Memory B cell (primary cell): ENCODE measurements at regions not wholly inside any gene's neighbourhood (a gene's known extent, or its start where the extent isn't known, plus 50 kb on each side); places are given as distances from the start of the nearest gene placed in this dataset.

ENCODE experiments used
- ATAC-seq: fragments of 150-1000 bp; cut with Tn5 transposase; 2 replicates; pipeline ENCODE4 v1.10.0; 2021; ENCODE audit warnings: low read depth, mild to moderate bottlenecking, moderate library complexity
- DNase-seq, 2 donors: peaks; one replicate each; pipeline ENCODE4 v3.0.0; 2022; ENCODE audit warnings: low spot score in 2 of 2
- H3K27ac Mint-ChIP-seq: one replicate; pipeline ENCODE4 v1.8.0; 2022; ENCODE audit warnings: mild to moderate bottlenecking, moderate library complexity, mixed read lengths
- H3K27me3 Mint-ChIP-seq: one replicate; pipeline ENCODE4 v1.8.0; 2022; ENCODE audit warnings: mixed read lengths
- H3K36me3 Mint-ChIP-seq: one replicate; pipeline ENCODE4 v1.8.0; 2022; ENCODE audit warnings: mild to moderate bottlenecking, mixed read lengths
- H3K4me1 Mint-ChIP-seq: one replicate; pipeline ENCODE4 v1.8.0; 2022; ENCODE audit warnings: mixed read lengths
- H3K4me3 Mint-ChIP-seq: one replicate; pipeline ENCODE4 v1.8.0; 2022; ENCODE audit warnings: mild to moderate bottlenecking, moderate library complexity, mixed read lengths
- H3K9me3 Mint-ChIP-seq: one replicate; pipeline ENCODE4 v1.8.0; 2022; ENCODE audit warnings: mixed read lengths

DNA sequence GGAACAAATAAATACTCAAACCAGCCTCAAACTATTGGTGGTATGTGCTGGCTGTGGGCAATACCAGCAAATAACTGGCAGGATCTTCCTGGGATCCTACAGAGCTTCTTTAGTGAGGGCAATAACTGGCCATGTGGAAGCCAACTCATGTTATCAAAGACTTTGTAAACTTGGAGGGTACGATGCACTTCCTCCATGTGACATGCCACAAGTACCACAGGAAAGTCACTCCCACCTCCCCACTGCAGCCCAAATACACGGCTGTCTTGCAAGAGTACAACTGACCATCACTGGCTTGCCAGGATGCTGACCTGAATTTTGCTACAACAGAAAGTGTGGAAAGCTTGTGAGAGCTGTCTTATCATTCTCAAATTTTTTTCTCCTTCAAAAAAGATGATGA lies 93.3 kb upstream of the MAML3 start:
- ATAC-seq (no peak), DNase-seq (no peak)
- H3K36me3 Mint-ChIP-seq = no peaks in the 10 kb centered on the region
- no peaks in the 10 kb centered on the region for H3K9me3 Mint-ChIP-seq
- H3K4me3 Mint-ChIP-seq = no peak overlapping the region
- peaks cover 19% of the 10 kb centered on the region for H3K4me1 Mint-ChIP-seq
- no peak overlapping the region for H3K27ac Mint-ChIP-seq
- H3K27me3 Mint-ChIP-seq = peaks cover 8% of the 10 kb centered on the region

DNA sequence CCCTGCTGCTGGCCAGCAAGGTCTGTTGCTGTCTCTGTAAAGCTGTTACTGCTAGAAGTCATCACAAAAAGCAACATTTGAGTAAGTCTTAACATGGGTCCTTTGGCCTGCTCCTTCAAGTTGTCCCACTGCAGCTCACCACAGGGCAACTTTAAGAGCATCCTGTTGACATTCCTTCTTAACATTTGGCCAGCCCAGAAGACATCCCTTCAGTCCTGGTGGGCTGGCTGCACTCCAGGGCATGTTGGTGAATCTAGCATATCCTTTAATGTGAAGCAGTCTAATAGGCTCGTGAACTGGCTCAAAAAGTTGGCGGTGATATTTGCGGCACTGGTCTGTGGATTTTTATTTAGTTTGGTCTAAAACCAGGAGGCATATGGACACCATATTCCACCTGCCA lies 92.2 kb upstream of the MAML3 start:
- no peak overlapping the region for H3K27ac Mint-ChIP-seq
- H3K27me3 Mint-ChIP-seq = peaks cover 3% of the 10 kb centered on the region
- peaks cover 18% of the 10 kb centered on the region for H3K4me1 Mint-ChIP-seq
- no peaks in the 10 kb centered on the region for H3K36me3 Mint-ChIP-seq
- ATAC-seq (no peak), DNase-seq (no peak)
- H3K4me3 Mint-ChIP-seq = no peak overlapping the region
- H3K9me3 Mint-ChIP-seq = no peaks in the 10 kb centered on the region

DNA sequence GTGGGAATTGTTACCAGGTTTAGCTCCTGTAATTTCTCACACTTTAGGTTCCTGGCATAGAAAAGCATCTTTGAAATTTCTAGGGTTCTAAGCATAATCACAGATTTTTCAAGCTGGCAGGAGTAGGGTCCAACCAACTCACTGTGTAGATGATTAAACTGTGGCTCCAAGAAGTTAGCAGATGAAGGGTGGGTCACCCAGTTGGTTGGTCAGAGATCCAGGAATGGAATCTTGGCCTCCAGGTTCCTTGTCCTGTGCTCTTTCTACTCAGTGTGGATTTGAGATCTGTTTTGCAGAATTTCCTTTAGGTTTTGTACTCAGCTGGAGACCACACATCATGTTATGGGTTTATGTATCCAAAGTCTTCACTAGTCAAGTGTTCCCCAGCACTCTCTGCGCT lies 90.3 kb upstream of the MAML3 start:
- Mint-ChIP-seq H3K36me3 (no peaks in the 10 kb centered on the region), H3K27ac (peak overlapping the region; percentile 67), H3K4me3 (no peak overlapping the region), H3K27me3 (peaks cover 5% of the 10 kb centered on the region), H3K4me1 (peaks cover 18% of the 10 kb centered on the region), H3K9me3 (no peaks in the 10 kb centered on the region)
- DNase-seq = no peak
- ATAC-seq = no peak

DNA sequence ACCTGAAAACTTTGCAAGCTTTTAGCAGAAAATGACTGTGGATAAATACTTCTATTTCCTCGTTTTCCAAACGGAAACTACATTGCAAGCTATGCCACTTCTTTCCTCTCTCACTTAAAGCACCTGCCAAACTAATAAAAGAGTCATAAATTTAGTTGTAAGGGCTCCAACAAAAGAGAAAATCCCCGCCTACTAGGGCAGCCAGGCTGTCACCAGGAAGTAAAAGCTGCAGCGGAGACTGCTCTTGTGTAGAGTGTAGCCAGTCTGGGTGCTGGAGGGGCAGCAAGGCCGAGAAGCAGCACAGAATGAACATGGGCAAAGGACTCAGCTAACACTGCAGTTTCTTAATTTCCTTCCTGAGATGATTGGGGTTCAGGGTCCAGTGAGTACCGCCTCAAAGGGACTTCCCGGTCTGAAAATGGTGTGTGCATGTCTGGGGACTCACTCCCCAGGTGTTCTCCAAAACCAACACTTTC lies 89.3 kb upstream of the MAML3 start:
- ATAC-seq (peak; percentile 77), DNase-seq (peak in 1 of 2 donors; percentile 29)
- Mint-ChIP-seq H3K4me1 (peaks cover 18% of the 10 kb centered on the region), H3K27me3 (peaks cover 5% of the 10 kb centered on the region), H3K4me3 (peak overlapping the region; percentile 69), H3K9me3 (no peaks in the 10 kb centered on the region), H3K27ac (no peak overlapping the region), H3K36me3 (no peaks in the 10 kb centered on the region)

DNA sequence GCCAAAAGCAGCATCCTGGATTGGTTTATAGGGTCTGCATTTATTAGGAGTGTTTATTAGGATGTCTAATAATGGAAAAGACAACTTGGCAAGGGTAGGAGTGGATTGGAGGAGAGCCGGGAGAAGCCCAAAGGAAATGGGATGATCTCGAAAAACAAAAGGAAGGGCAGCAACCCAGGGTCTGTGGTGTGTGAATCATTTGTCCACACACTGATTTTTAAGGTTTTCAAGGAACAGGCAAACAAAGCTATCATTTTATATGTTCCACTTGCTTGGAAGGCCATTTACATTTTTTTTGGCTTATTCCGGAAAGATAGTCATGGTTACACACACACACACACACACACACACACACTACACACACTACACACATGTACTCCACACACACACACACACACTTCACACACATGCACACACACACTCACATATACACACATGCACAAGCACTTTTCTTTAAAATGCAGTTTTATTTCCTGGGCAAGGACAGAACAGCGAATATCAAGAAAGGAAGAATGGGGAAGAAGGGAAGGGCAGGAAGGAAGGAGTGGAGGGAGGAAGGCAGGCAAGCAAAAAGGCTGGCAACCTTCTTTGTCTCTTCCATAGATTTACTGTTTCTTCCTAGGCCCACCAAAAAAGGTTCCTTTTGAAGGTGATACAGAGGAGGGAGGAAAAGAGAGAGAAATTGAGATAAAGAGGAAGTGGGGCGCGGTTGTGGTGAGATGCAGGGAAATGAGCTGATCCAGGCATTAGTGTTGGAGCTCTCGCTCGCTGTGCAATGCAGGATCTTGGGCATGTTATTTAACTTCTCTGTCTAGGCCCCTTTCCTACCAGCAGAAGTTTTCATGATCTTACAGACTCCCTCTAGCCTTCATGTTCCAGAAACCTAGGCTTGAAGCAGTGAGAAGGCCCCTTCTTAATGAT lies 88.6 kb upstream of the MAML3 start:
- ATAC-seq = peak; percentile 77
- H3K4me3 Mint-ChIP-seq = peak overlapping the region; percentile 69
- H3K27me3 Mint-ChIP-seq = peaks cover 9% of the 10 kb centered on the region
- no peak for DNase-seq
- peaks cover 19% of the 10 kb centered on the region for H3K4me1 Mint-ChIP-seq
- no peak overlapping the region for H3K27ac Mint-ChIP-seq
- H3K9me3 Mint-ChIP-seq = no peaks in the 10 kb centered on the region
- H3K36me3 Mint-ChIP-seq = no peaks in the 10 kb centered on the region

DNA sequence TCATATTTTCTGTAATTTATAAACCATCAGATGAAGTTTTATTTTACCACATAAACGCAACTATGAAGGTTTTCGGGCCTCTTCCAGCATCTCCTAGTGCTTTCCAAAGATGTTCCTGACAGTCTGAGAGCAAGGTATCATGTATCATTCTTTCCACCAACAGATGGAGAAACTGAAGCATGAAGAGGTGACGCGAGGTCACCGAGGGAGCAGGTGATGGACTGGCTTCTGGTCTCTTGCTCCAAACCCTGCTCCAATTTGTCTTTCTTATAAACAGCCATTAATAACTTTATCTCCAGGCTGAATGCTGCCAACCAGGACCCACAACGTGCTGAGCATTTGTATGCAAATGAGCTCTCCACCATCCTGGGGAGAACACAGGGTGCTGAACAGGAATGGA lies 86.3 kb upstream of the MAML3 start:
- no peaks in the 10 kb centered on the region for H3K9me3 Mint-ChIP-seq
- DNase-seq (no peak), ATAC-seq (no peak)
- no peaks in the 10 kb centered on the region for H3K36me3 Mint-ChIP-seq
- H3K4me1 Mint-ChIP-seq = peaks cover 20% of the 10 kb centered on the region
- H3K27me3 Mint-ChIP-seq = peaks cover 16% of the 10 kb centered on the region
- H3K27ac Mint-ChIP-seq = no peak overlapping the region
- H3K4me3 Mint-ChIP-seq = no peak overlapping the region

DNA sequence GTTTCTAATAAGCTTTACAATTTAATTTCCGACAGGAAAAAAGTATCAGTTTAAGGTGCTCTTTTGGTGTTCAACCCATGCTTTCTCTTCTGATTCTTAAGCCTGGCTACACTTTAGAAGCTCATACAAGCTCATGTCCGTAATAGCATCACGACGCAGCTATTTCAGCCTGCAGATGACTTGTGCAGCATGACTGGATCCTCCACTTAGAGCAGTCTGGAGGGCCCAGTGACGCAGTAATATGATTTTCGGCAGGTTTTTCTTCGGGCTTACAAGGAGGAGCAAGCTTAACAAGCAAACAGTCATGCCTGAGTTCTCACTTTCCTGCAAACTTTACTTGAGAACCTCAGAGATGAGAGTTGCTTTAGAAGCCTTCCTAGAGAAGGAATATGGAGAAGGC lies 85.3 kb upstream of the MAML3 start:
- H3K9me3 Mint-ChIP-seq = no peaks in the 10 kb centered on the region
- ATAC-seq = no peak
- H3K36me3 Mint-ChIP-seq = no peaks in the 10 kb centered on the region
- no peak for DNase-seq
- H3K27ac Mint-ChIP-seq = no peak overlapping the region
- peaks cover 19% of the 10 kb centered on the region for H3K27me3 Mint-ChIP-seq
- peaks cover 24% of the 10 kb centered on the region for H3K4me1 Mint-ChIP-seq
- no peak overlapping the region for H3K4me3 Mint-ChIP-seq

DNA sequence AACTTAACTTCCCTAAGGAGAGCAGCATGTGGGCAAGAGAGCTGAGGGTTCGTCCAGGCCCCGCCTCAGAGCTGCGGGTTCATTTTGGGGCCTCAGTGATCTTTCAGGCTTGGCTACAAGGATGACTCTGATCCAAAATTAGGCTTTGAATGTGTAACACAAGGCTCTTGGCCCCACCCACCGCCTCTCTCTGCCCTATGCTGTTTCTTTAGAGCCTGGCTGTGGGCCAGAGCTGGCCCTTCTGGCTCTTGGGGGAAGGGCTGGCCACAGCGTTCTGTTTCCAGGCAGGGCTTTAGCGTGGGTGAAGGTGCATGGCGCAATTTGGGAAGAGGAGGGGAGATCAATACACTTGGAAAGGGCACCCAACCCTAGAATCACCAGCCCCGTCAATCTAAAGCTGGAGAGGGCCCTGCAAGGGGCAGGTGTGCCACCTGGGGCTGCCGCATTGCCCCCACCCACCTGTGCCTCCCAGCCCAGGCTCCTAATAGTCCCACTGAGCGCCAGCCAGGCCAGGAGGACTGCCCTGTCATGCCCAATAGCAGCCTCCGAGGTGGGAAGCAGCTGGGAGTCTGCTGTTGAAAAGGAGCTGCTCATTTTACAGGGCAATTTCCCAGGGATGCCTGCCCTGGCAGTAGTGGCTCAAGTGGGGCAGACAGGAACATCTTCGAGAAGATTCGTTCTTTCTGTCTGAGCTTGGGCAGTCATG lies 84.5 kb upstream of the MAML3 start:
- peaks cover 19% of the 10 kb centered on the region for H3K27me3 Mint-ChIP-seq

DNA sequence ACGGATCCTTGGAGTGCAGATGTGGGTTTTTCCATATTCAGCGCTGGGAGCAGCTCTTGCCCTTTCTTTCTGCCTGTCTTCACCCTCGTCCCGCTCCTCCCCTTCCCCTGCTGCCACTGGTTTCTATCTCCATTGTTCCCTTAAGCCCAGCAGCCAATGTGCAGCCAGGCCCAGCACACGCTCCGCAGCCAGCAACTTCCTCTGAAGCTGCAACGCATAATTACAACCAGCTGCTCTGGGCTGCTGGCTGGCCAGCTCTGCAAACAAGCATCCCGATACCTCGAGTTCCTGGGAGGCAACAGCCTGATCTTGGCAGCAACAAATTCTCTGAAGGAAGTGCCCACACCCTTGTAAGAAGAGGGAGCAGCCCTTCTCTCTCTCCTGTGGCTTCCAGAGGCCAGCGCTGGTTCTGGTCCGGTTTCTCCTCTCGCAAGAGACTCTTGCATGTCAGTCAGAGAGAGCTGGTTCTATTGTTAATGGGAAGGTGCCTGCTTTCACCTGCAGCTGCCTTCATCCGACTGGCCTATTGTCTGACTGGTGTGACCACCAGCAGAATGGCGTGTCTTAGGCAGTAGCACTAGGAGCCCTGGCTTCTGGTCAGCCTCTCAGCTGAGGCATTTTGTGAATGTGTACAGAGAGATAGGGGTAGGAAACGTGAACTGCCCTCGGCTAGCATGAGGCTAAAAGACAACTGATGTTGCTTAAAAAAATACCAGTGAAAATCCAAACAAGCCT lies 83.8 kb upstream of the MAML3 start:
- Mint-ChIP-seq H3K4me1 (peaks cover 12% of the 10 kb centered on the region), H3K36me3 (no peaks in the 10 kb centered on the region), H3K9me3 (no peaks in the 10 kb centered on the region), H3K27me3 (peaks cover 19% of the 10 kb centered on the region), H3K27ac (no peak overlapping the region), H3K4me3 (no peak overlapping the region)
- no peak for ATAC-seq
- DNase-seq = no peak

More for the DNA sequence above, 84.5 kb upstream of the MAML3 start:
- Mint-ChIP-seq H3K36me3 (no peaks in the 10 kb centered on the region), H3K9me3 (no peaks in the 10 kb centered on the region), H3K27ac (no peak overlapping the region), H3K4me1 (peaks cover 18% of the 10 kb centered on the region), H3K4me3 (no peak overlapping the region)
- ATAC-seq (no peak), DNase-seq (no peak)

DNA sequence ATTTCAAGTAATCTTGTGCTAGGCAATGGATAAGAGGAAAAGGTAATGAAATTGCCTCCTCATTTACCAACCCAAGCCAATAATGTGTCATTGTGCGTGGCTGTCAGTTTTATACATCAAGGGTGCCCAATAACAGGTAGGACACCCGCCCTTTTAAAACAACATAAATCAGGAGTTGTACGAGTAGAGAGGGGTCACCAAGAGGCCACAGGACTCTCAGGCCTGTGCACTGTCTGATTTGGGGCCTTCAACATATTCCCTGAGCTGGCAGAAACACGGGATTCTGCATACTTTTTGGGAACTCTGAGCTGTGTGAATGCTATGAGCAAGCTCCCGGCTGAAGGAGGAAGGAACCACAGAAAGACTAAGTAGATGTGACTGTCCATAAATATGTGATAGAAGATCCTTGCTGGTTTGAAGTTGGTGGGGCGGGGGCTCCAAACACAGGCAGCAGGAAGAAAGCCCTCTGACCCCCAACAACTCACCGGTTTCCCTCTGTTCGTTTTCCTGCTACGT lies 82.7 kb upstream of the MAML3 start:
- no peak overlapping the region for H3K27ac Mint-ChIP-seq
- H3K36me3 Mint-ChIP-seq = no peaks in the 10 kb centered on the region
- H3K4me3 Mint-ChIP-seq = no peak overlapping the region
- no peak for DNase-seq
- H3K9me3 Mint-ChIP-seq = no peaks in the 10 kb centered on the region
- ATAC-seq = no peak
- peaks cover 6% of the 10 kb centered on the region for H3K4me1 Mint-ChIP-seq
- H3K27me3 Mint-ChIP-seq = peaks cover 21% of the 10 kb centered on the region

DNA sequence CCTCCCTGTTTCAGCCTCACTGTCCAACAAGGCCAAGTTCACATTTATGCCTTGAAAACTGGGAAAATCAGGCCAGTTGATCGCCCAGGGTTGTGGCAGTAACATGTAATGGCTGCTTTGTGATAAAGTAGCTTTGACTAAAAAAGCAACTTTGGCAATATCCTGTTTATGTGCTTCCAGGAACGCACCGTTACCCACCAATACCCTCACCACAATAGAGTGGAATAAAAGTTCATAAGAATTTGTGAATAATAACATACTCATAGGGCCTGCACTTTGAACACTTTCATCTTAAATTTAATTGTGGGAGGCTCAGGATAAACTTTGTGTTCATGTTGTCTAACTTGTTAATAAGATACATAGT lies 80.7 kb upstream of the MAML3 start:
- Mint-ChIP-seq H3K27me3 (peaks cover 23% of the 10 kb centered on the region), H3K4me3 (no peak overlapping the region), H3K9me3 (no peaks in the 10 kb centered on the region), H3K36me3 (no peaks in the 10 kb centered on the region), H3K4me1 (peaks cover 6% of the 10 kb centered on the region), H3K27ac (no peak overlapping the region)
- no peak for DNase-seq
- no peak for ATAC-seq

DNA sequence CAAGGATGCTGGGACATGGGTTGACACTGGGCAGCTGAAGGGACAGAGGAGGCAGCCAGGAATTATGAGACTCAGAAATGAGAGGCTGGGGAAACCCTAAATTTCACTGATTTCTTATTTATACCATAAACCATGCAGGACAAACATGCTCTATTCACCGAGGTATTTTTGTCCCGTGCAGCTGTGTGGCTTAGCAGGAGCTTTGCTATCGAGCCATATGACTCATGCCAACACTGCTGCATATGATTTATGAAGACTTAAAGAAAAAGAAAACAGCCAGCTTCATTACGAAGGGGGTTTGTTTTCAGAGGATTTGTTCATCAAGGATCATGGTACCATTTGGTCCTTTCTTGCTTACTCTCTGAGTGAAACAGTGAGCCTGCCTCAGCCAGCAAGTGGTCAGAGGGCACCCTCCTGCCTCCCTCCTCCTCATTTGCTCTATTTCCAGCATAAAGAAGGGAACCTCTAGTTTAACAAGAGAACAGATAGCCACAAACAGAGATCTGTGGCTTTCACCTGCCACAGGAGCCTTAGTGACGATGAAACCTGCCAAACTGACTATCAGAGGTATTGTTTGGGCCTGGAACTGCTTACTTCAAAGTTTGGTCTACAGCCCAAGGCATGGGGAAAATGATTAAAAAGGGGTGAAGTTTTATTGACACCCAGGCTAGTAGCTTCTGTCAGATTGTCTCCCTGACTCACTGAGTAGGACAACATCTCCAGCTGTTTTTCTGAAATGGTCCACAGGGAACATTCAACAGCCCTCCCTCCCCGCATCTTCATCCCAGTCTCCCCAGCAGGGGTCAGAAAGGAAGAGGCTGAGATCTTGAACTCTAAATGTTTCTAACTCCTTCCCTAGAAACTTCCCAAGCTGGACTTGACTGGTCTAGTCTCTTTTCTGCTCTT lies 80.1 kb upstream of the MAML3 start:
- no peak overlapping the region for H3K27ac Mint-ChIP-seq
- H3K36me3 Mint-ChIP-seq = no peaks in the 10 kb centered on the region
- peaks cover 6% of the 10 kb centered on the region for H3K4me1 Mint-ChIP-seq
- no peak overlapping the region for H3K4me3 Mint-ChIP-seq
- H3K9me3 Mint-ChIP-seq = no peaks in the 10 kb centered on the region
- H3K27me3 Mint-ChIP-seq = peaks cover 19% of the 10 kb centered on the region
- ATAC-seq (no peak), DNase-seq (no peak)

DNA sequence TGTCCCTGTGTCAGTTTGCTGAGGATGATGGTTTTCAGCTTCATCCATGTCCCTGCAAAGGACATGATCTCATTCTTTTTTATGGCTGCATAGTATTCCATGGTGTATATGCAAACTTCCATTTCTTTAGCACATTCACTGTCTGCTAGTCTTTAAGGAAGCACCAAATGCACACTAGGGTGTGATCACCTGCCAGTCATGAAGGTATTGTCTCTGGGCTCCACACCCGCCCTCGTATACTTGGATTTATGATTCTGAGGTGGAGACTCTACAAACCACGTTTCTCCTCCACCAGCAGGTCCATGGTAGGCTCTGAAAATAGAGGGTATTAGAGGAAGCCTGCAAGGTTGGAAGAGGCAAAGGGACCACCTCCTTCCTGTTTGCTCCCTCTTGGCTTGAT lies 75.9 kb upstream of the MAML3 start:
- no peak overlapping the region for H3K27ac Mint-ChIP-seq
- no peaks in the 10 kb centered on the region for H3K9me3 Mint-ChIP-seq
- peaks cover 3% of the 10 kb centered on the region for H3K4me1 Mint-ChIP-seq
- peaks cover 6% of the 10 kb centered on the region for H3K27me3 Mint-ChIP-seq
- DNase-seq = no peak
- no peak for ATAC-seq
- H3K4me3 Mint-ChIP-seq = no peak overlapping the region
- H3K36me3 Mint-ChIP-seq = no peaks in the 10 kb centered on the region
